ENCODE measurements at regions not wholly inside any gene's neighbourhood (a gene's known extent, or its start where the extent isn't known, plus 50 kb on each side); places are given as distances from the start of the nearest gene placed in this dataset.
"Not testable (repeated sequence)": the region's sequence is repeated elsewhere in the genome, so short reads cannot be mapped to it uniquely, and the experiment has no call there.

- DNase-seq: no peak
Observed at GRCh38 chr10:25869609-25870008, 64.4 kb upstream of the MYO3A start.

- DNase-seq: not testable (repeated sequence)
Observed at GRCh38 chr10:25874402-25874801, 59.6 kb upstream of the MYO3A start.

- DNase-seq: peak; percentile 85
Observed at GRCh38 chr10:25875556-25876165, 58.4 kb upstream of the MYO3A start.

DNA sequence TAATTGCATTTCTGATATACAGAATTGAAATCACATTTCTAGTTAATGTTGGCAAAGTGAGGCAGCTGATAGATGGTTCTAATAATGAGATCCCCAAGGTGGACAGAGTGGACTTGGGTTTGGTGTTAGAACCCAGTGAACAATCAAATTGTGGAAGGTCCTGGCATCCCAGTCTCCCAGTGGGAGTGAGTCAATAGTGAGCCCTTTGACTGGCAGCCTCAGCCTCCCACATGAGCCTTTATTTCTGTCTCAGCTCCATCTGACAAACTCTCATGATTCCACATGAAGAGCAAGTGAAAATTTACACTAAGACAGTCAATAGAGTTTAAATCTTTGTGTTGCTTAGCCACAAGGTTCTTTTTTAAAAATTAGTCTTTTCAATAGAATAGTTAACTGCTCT is 56.7 kb upstream of the MYO3A start:
- DNase-seq: no peak
